ENCODE measurements at regions not wholly inside any gene's neighbourhood (a gene's known extent, or its start where the extent isn't known, plus 50 kb on each side); places are given as distances from the start of the nearest gene placed in this dataset.

- intact Hi-C loops (cut with micrococcal nuclease), result no loop called here
- Mint-ChIP-seq H3K4me3 (no peak overlapping the region), H3K36me3 (ENCODE audit: low read depth) (no peaks in the 10 kb centered on the region), H3K27ac (no peak overlapping the region), H3K9me3 (no peaks in the 10 kb centered on the region), H3K4me1 (ENCODE audit: low read depth) (no peaks in the 10 kb centered on the region), H3K27me3 (ENCODE audit: low read depth) (peaks cover 8% of the 10 kb centered on the region)
- no peak for DNase-seq
- CTCF ChIA-PET, result no interaction called here
These were observed 791.6 kb upstream of the ARRDC4 start for GRCh38 chr15:97168704-97169475.

- Mint-ChIP-seq H3K36me3 (ENCODE audit: low read depth) (no peaks in the 10 kb centered on the region), H3K27me3 (ENCODE audit: low read depth) (peaks cover 13% of the 10 kb centered on the region), H3K4me1 (ENCODE audit: low read depth) (no peaks in the 10 kb centered on the region), H3K4me3 (no peak overlapping the region), H3K27ac (no peak overlapping the region), H3K9me3 (no peaks in the 10 kb centered on the region)
- DNase-seq, result no peak
- CTCF ChIA-PET, result no interaction called here
- intact Hi-C loops (cut with micrococcal nuclease), result no loop called here
These were observed 788.9 kb upstream of the ARRDC4 start for GRCh38 chr15:97171556-97171955.

GRCh38 chr15:97174886-97175540 lies 785.5 kb upstream of the ARRDC4 start:
- intact Hi-C loops (cut with micrococcal nuclease), result no loop called here
- H3K36me3 Mint-ChIP-seq (ENCODE audit: low read depth), result no peaks in the 10 kb centered on the region
- H3K27me3 Mint-ChIP-seq (ENCODE audit: low read depth), result peaks cover 12% of the 10 kb centered on the region
- no peak for DNase-seq
- no peaks in the 10 kb centered on the region for H3K9me3 Mint-ChIP-seq
- CTCF ChIA-PET, result no interaction called here
- H3K4me3 Mint-ChIP-seq, result no peak overlapping the region
- no peak overlapping the region for H3K27ac Mint-ChIP-seq
- H3K4me1 Mint-ChIP-seq (ENCODE audit: low read depth), result no peaks in the 10 kb centered on the region

DNA sequence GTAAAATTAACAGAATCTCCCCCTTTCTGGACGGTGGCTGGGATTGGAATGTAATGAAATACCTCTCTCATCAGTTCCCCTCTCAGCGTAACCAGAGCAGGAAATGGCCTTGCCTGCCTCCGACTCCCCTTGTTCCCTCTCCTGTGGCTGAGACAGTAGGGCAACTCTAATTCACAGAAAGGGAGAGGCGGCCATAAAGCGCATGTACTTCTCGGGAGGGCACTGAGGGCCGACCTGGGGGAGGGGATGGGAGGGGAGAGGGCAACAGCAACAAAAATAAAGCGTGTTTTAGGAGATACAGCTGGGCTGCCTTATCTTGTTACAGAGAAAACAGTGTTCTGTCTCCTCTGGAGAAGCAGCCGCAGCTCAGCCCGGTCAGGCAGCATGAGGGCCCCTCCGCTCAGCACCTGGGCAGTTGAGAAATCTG lies 783.3 kb upstream of the ARRDC4 start:
- DNase-seq, result no peak
- CTCF ChIA-PET, result no interaction called here
- H3K27me3 Mint-ChIP-seq (ENCODE audit: low read depth), result peaks cover 8% of the 10 kb centered on the region
- no peaks in the 10 kb centered on the region for H3K36me3 Mint-ChIP-seq (ENCODE audit: low read depth)
- H3K9me3 Mint-ChIP-seq, result no peaks in the 10 kb centered on the region
- H3K27ac Mint-ChIP-seq, result no peak overlapping the region
- no peaks in the 10 kb centered on the region for H3K4me1 Mint-ChIP-seq (ENCODE audit: low read depth)
- no peak overlapping the region for H3K4me3 Mint-ChIP-seq
- intact Hi-C loops (cut with micrococcal nuclease), result no loop called here

DNA sequence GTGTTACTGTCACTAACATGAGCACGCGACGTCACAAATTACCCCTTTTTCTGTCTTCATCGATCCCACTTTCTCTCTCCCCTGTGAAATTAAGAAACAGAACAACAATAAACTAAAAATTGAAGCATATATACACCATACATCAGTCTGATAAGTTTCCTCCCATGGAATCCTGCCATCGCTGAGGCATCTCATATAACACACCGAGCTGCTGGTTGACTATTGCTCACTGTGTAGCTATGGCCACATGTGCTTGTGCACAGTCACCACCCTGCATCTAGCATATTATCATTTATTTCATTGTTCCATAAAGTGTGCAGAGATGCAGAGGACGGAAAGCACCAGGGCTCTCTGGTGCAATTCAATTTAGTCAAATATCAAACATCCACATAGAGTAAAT lies 777.9 kb upstream of the ARRDC4 start:
- Mint-ChIP-seq H3K4me3 (no peak overlapping the region), H3K36me3 (ENCODE audit: low read depth) (no peaks in the 10 kb centered on the region), H3K9me3 (no peaks in the 10 kb centered on the region), H3K27ac (no peak overlapping the region), H3K27me3 (ENCODE audit: low read depth) (no peaks in the 10 kb centered on the region), H3K4me1 (ENCODE audit: low read depth) (no peaks in the 10 kb centered on the region)
- CTCF ChIA-PET, result interaction anchor here (1.2 kb wide), 1 partner anchor 242 kb away, joined by 3 read pairs; no protein-coding TSS in a partner anchor
- DNase-seq, result no peak
- intact Hi-C loops (cut with micrococcal nuclease), result no loop called here

GRCh38 chr15:97189162-97189780 lies 771.2 kb upstream of the ARRDC4 start:
- Mint-ChIP-seq H3K36me3 (ENCODE audit: low read depth) (no peaks in the 10 kb centered on the region), H3K27ac (no peak overlapping the region), H3K4me3 (no peak overlapping the region), H3K4me1 (ENCODE audit: low read depth) (no peaks in the 10 kb centered on the region), H3K9me3 (no peaks in the 10 kb centered on the region), H3K27me3 (ENCODE audit: low read depth) (no peaks in the 10 kb centered on the region)
- intact Hi-C loops (cut with micrococcal nuclease), result no loop called here
- no peak for DNase-seq
- CTCF ChIA-PET, result no interaction called here

DNA sequence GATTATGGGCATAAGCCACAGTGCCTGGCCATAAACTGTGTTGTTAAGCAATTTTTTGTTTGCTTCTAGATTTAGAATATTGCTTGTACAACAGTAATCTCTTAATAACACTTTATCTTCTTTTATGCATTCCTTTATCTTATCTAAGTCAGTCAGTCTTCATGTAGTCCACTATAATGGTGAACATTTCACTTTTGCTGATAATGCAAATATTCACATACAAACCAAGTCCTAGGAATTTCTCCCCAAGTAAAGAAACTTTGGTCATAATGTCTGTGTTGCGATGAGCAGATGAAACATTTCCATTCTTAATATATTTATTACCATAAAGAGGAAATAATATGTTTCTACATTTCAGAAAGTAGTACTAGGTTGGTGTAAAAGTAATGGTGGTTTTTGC lies 765.8 kb upstream of the ARRDC4 start:
- no peaks in the 10 kb centered on the region for H3K9me3 Mint-ChIP-seq
- no peak overlapping the region for H3K27ac Mint-ChIP-seq
- no peaks in the 10 kb centered on the region for H3K4me1 Mint-ChIP-seq (ENCODE audit: low read depth)
- intact Hi-C loops (cut with micrococcal nuclease), result no loop called here
- no peak for DNase-seq
- no peaks in the 10 kb centered on the region for H3K36me3 Mint-ChIP-seq (ENCODE audit: low read depth)
- H3K4me3 Mint-ChIP-seq, result no peak overlapping the region
- peaks cover 4% of the 10 kb centered on the region for H3K27me3 Mint-ChIP-seq (ENCODE audit: low read depth)
- CTCF ChIA-PET, result no interaction called here

DNA sequence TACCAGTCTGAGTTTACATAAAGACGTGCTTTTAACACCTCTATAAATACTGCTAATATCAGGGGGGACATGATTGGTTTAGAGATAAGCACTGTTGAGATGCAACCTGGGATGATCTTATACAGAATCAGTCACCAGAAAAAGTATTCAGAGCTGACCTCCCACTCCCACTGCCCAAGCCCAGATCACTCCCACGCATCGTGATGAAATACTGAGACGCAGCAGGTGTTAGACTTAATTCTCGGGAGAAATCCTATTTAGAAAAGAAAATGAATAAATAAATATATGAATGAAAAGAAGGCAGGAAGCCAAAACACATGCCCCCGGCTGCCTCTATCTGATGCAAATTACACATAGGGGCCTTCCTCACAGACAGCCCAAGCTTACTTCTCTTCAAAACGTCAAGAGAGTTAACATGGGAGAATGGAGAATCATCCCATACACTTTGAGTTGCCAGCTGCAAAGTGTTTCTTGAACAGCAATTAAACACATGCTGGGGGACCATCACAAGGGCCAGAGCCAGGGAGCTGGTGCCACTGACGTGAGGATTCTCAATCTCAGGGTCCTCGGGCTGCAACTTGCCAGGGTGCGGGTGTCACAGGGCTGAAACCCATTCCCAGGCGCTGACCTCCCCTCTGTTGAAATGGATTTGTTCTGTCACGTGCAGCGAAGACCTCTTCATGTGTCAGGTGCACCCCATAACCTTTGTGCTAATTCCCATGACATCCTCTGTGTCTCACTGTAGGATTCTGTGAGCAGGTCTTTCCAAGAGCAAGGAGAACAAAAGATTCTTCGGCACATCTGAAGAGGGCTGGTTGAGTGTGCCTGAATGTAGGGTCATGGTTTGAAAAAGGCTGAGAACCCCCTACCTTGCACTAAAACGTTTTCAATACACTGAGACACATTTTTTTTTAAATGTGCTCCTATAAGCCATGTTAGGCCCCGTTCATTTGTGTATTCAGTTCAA lies 764.2 kb upstream of the ARRDC4 start:
- CTCF ChIA-PET, result no interaction called here
- Mint-ChIP-seq H3K9me3 (no peaks in the 10 kb centered on the region), H3K27ac (no peak overlapping the region), H3K36me3 (ENCODE audit: low read depth) (no peaks in the 10 kb centered on the region), H3K4me1 (ENCODE audit: low read depth) (no peaks in the 10 kb centered on the region), H3K4me3 (no peak overlapping the region), H3K27me3 (ENCODE audit: low read depth) (peaks cover 4% of the 10 kb centered on the region)
- intact Hi-C loops (cut with micrococcal nuclease), result no loop called here
- no peak for DNase-seq

- Mint-ChIP-seq H3K4me3 (no peak overlapping the region), H3K9me3 (no peaks in the 10 kb centered on the region), H3K36me3 (ENCODE audit: low read depth) (no peaks in the 10 kb centered on the region), H3K27ac (no peak overlapping the region), H3K4me1 (ENCODE audit: low read depth) (no peaks in the 10 kb centered on the region), H3K27me3 (ENCODE audit: low read depth) (peaks cover 4% of the 10 kb centered on the region)
- intact Hi-C loops (cut with micrococcal nuclease), result no loop called here
- CTCF ChIA-PET, result no interaction called here
- DNase-seq, result no peak
These were observed 761.0 kb upstream of the ARRDC4 start for GRCh38 chr15:97199393-97200051.

- H3K36me3 Mint-ChIP-seq (ENCODE audit: low read depth), result no peaks in the 10 kb centered on the region
- DNase-seq, result no peak
- H3K4me3 Mint-ChIP-seq, result no peak overlapping the region
- peaks cover 2% of the 10 kb centered on the region for H3K9me3 Mint-ChIP-seq
- intact Hi-C loops (cut with micrococcal nuclease), result no loop called here
- H3K27ac Mint-ChIP-seq, result no peak overlapping the region
- H3K4me1 Mint-ChIP-seq (ENCODE audit: low read depth), result no peaks in the 10 kb centered on the region
- peaks cover 4% of the 10 kb centered on the region for H3K27me3 Mint-ChIP-seq (ENCODE audit: low read depth)
- CTCF ChIA-PET, result no interaction called here
These were observed 760.3 kb upstream of the ARRDC4 start for GRCh38 chr15:97200161-97200560.

GRCh38 chr15:97210277-97210676 lies 750.2 kb upstream of the ARRDC4 start:
- H3K4me1 Mint-ChIP-seq (ENCODE audit: low read depth), result no peaks in the 10 kb centered on the region
- H3K9me3 Mint-ChIP-seq, result no peaks in the 10 kb centered on the region
- no peaks in the 10 kb centered on the region for H3K27me3 Mint-ChIP-seq (ENCODE audit: low read depth)
- H3K27ac Mint-ChIP-seq, result no peak overlapping the region
- no peak overlapping the region for H3K4me3 Mint-ChIP-seq
- no peak for DNase-seq
- intact Hi-C loops (cut with micrococcal nuclease), result no loop called here
- CTCF ChIA-PET, result no interaction called here
- H3K36me3 Mint-ChIP-seq (ENCODE audit: low read depth), result no peaks in the 10 kb centered on the region

- CTCF ChIA-PET, result no interaction called here
- intact Hi-C loops (cut with micrococcal nuclease), result no loop called here
- H3K9me3 Mint-ChIP-seq, result no peaks in the 10 kb centered on the region
These were observed 744.9 kb upstream of the ARRDC4 start for GRCh38 chr15:97215629-97216028.

More at GRCh38 chr15:97215629-97216028, 744.9 kb upstream of the ARRDC4 start:
- no peaks in the 10 kb centered on the region for H3K27me3 Mint-ChIP-seq (ENCODE audit: low read depth)
- H3K27ac Mint-ChIP-seq, result no peak overlapping the region
- no peak for DNase-seq
- H3K36me3 Mint-ChIP-seq (ENCODE audit: low read depth), result no peaks in the 10 kb centered on the region
- H3K4me3 Mint-ChIP-seq, result no peak overlapping the region
- H3K4me1 Mint-ChIP-seq (ENCODE audit: low read depth), result no peaks in the 10 kb centered on the region

Measured in activated naive CD4-positive, alpha-beta T cell treated with anti-CD3 and anti-CD28 coated beads for 36 hours (primary cell).